ENCODE measurements at regions not wholly inside any gene's neighbourhood (a gene's known extent, or its start where the extent isn't known, plus 50 kb on each side); places are given as distances from the start of the nearest gene placed in this dataset.
A peak's percentile ranks its signal among the peaks of the same experiment; 100 is the strongest.

DNA sequence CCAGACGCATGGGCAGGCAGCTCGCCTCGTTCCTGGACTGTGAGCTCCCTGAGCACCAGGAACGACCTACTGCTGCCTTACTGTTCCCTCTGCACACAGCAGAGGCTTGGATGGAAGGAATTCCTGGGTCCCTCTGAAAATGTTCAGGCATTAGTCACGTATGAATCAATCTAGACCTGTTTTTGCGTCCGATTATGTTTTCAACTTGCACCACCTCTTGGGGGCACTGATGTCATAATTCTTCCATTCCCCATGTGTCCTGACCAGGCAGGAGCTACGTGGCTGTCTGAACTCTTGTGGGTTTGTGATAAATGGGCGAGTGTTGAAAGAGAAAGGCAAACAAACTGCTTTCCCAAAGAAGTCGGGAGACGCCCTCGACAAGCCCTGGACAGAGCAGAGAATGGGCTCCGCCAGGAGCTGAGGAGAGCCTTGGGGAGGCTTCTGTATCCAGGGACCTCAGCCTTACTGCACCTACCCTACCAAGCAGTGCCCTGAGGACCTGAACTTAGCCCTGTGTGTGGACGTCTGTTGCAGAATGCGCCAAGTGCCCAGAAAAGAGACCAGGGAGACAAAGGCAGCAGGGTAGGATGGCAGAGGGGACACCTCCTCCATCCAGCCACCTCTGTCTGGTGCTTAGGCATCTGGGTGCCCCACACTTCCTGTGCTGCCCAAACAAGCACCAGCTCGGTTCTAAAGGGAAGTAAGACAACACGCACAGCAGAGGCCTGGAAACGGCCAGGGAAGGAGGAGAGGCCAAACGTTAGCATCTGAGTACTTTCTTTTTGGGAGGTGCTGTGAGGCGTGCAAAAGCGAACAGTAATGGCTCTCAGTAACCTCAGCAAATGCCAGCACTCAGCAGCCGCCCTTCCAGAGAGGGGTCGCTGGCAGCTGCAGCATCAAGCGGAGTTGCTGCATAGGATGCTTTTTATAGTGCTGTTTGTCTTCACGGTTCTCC, 124.2 kb downstream of the LY86 start (continued):
- TF ChIP-seq TEAD1 (CRISPR knock-in tag; IDR thresholded peaks at IDR 0.05) (no peak), ZNF76 (CRISPR knock-in tag; IDR thresholded peaks at IDR 0.05; ENCODE audit: borderline replicate concordance) (no peak), ZNF699 (CRISPR knock-in tag; IDR thresholded peaks at IDR 0.05; ENCODE audit: insufficient replicate concordance) (no peak), TCFL5 (CRISPR knock-in tag; conservative IDR thresholded peaks at IDR 0.05) (no peak), FOXJ2 (tag; IDR thresholded peaks at IDR 0.05) (no peak), ZKSCAN3 (CRISPR knock-in tag; IDR thresholded peaks at IDR 0.05) (no peak), ARNT (IDR thresholded peaks at IDR 0.05) (0 out of 4 replicates have a peak, but pooled peaks of 1 of the 2 experiments have one; percentile 80), ZFP1 (CRISPR knock-in tag; IDR thresholded peaks at IDR 0.05) (no peak), SMAD1 (IDR thresholded peaks at IDR 0.05; ENCODE audit: low read depth, low read length, partially characterized antibody) (no peak), KHSRP (IDR thresholded peaks at IDR 0.05) (no peak), ZNF518B (CRISPR knock-in tag; IDR thresholded peaks at IDR 0.05) (no peak), HIVEP1 (CRISPR knock-in tag; IDR thresholded peaks at IDR 0.05) (0 out of 2 replicates have a peak, but pooled peaks have one; percentile 20), CTCFL (IDR thresholded peaks at IDR 0.05; ENCODE audit: borderline replicate concordance, insufficient read depth, low read depth, low read length, poor library complexity, severe bottlenecking) (no peak), ZNF583 (CRISPR knock-in tag; IDR thresholded peaks at IDR 0.05) (peak; percentile 56; the same call in 1 of the 2 replicates), ZNF57 (CRISPR knock-in tag; IDR thresholded peaks at IDR 0.05) (0 out of 2 replicates have a peak, but pooled peaks have one; percentile 69), ATF7 (IDR thresholded peaks at IDR 0.05) (peak; percentile 94)
- TF ChIP-seq, protein P1, sequence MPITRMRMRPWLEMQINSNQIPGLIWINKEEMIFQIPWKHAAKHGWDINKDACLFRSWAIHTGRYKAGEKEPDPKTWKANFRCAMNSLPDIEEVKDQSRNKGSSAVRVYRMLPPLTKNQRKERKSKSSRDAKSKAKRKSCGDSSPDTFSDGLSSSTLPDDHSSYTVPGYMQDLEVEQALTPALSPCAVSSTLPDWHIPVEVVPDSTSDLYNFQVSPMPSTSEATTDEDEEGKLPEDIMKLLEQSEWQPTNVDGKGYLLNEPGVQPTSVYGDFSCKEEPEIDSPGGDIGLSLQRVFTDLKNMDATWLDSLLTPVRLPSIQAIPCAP (CRISPR knock-in tag; IDR thresholded peaks at IDR 0.05; ENCODE audit: borderline replicate concordance) = no peak
- TF ChIP-seq, protein P2, sequence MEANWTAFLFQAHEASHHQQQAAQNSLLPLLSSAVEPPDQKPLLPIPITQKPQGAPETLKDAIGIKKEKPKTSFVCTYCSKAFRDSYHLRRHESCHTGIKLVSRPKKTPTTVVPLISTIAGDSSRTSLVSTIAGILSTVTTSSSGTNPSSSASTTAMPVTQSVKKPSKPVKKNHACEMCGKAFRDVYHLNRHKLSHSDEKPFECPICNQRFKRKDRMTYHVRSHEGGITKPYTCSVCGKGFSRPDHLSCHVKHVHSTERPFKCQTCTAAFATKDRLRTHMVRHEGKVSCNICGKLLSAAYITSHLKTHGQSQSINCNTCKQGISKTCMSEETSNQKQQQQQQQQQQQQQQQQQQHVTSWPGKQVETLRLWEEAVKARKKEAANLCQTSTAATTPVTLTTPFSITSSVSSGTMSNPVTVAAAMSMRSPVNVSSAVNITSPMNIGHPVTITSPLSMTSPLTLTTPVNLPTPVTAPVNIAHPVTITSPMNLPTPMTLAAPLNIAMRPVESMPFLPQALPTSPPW (CRISPR knock-in tag; IDR thresholded peaks at IDR 0.05) = 0 out of 2 replicates have a peak, but pooled peaks have one; percentile 35

All from K562 (cell line).